ENCODE measurements at regions not wholly inside any gene's neighbourhood (a gene's known extent, or its start where the extent isn't known, plus 50 kb on each side); places are given as distances from the start of the nearest gene placed in this dataset.

GRCh38 chr2:156125018-156125417 lies 207.5 kb downstream of the NR4A2 start:
- no peak for TF ChIP-seq ARID4B (CRISPR knock-in tag; IDR thresholded peaks at IDR 0.05; ENCODE audit: borderline replicate concordance)
- no peak for TF ChIP-seq NR3C1 (CRISPR knock-in tag; conservative IDR thresholded peaks at IDR 0.05; ENCODE audit: low read depth)
- TF ChIP-seq ELF4 (CRISPR knock-in tag; IDR thresholded peaks at IDR 0.05; ENCODE audit: low read depth): no peak
- no peak for TF ChIP-seq GABPB1 (CRISPR knock-in tag; IDR thresholded peaks at IDR 0.05)
- TF ChIP-seq CTCF (IDR thresholded peaks at IDR 0.05): no peak
- TF ChIP-seq ZBTB43 (CRISPR knock-in tag; IDR thresholded peaks at IDR 0.05): no peak
- TF ChIP-seq NFYB (CRISPR knock-in tag; conservative IDR thresholded peaks at IDR 0.05; ENCODE audit: low read depth): no peak
